HG02885 (cell line): ENCODE measurements at regions not wholly inside any gene's neighbourhood (a gene's known extent, or its start where the extent isn't known, plus 50 kb on each side); places are given as distances from the start of the nearest gene placed in this dataset.
"Not testable (repeated sequence)": the region's sequence is repeated elsewhere in the genome, so short reads cannot be mapped to it uniquely, and the experiment has no call there.

Source experiments
- ATAC-seq: cut with Tn5 transposase; IDR thresholded peaks from one replicate; pipeline ENCODE4 v1.9.1; 2021; ENCODE audit warnings: mild to moderate bottlenecking; ENCODE audit not compliant: unreplicated experiment, poor library complexity

GRCh38 chr21:23900727-23901126 is 1706.6 kb downstream of the MRPL39 start:
- ATAC-seq, result no peak

GRCh38 chr21:23899561-23899960 is 1707.7 kb downstream of the MRPL39 start:
- ATAC-seq, result no peak

GRCh38 chr21:23890652-23891051 is 1716.6 kb downstream of the MRPL39 start:
- no peak for ATAC-seq

- peak; percentile 56 for ATAC-seq
Observed at GRCh38 chr21:23887725-23888306, 1719.5 kb downstream of the MRPL39 start.

GRCh38 chr21:23886828-23887724 is 1720.2 kb downstream of the MRPL39 start:
- no peak for ATAC-seq

GRCh38 chr21:23881783-23882182 is 1725.5 kb downstream of the MRPL39 start:
- no peak for ATAC-seq

- no peak for ATAC-seq
Observed at GRCh38 chr21:23876925-23877558, 1730.2 kb downstream of the MRPL39 start.

- no peak for ATAC-seq
Observed at GRCh38 chr21:23874271-23874670, 1733.0 kb downstream of the MRPL39 start.

GRCh38 chr21:23861911-23862504 is 1745.3 kb downstream of the MRPL39 start:
- ATAC-seq, result no peak

- ATAC-seq, result no peak
Observed at GRCh38 chr21:23858878-23859277, 1748.4 kb downstream of the MRPL39 start.

- ATAC-seq, result no peak
Observed at GRCh38 chr21:23853796-23854379, 1753.4 kb downstream of the MRPL39 start.

- ATAC-seq, result no peak
Observed at GRCh38 chr21:23837564-23837963, 1769.7 kb downstream of the MRPL39 start.

GRCh38 chr21:23822760-23823159 is 1784.5 kb downstream of the MRPL39 start:
- ATAC-seq, result no peak

- no peak for ATAC-seq
Observed at GRCh38 chr21:23817337-23817736, 1789.9 kb downstream of the MRPL39 start.

- ATAC-seq, result no peak
Observed at GRCh38 chr21:23812485-23812884, 1794.8 kb downstream of the MRPL39 start.

GRCh38 chr21:23811805-23812204 is 1795.5 kb downstream of the MRPL39 start:
- ATAC-seq, result no peak

- no peak for ATAC-seq
Observed at GRCh38 chr21:23809573-23809972, 1797.7 kb downstream of the MRPL39 start.

GRCh38 chr21:23806966-23807548 is 1800.2 kb downstream of the MRPL39 start:
- not testable (repeated sequence) for ATAC-seq

GRCh38 chr21:23804866-23805265 is 1802.4 kb downstream of the MRPL39 start:
- no peak for ATAC-seq

GRCh38 chr21:23801292-23801691 is 1806.0 kb downstream of the MRPL39 start:
- no peak for ATAC-seq
